SK-N-SH (cell line): ENCODE measurements at regions not wholly inside any gene's neighbourhood (a gene's known extent, or its start where the extent isn't known, plus 50 kb on each side); places are given as distances from the start of the nearest gene placed in this dataset.

Experiments
- CTCF ChIA-PET: fragments of 300-600, 350-600 bp; formaldehyde crosslinking; extraction: SDS; loops from one replicate; lab custom pipeline; 2021; lab: Yijun Ruan, JAX
- POLR2A ChIA-PET: fragments of 350-600 bp; sonication (Branson Sonifier 250); formaldehyde crosslinking; extraction: SDS; loops from one replicate; lab custom pipeline; 2020; ENCODE audit warnings: antibody characterized with exemption, inconsistent platforms; lab: Yijun Ruan, JAX
- DNase-seq: peaks from one replicate; pipeline ENCODE4 v3.0.0; 2012
- H2AFZ ChIP-seq: fragments of 200-600 bp; sonication (generic); 2 replicates; pipeline ENCODE4 v1.8.1; 2016; ENCODE audit warnings: antibody characterized with exemption, mild to moderate bottlenecking, low read depth
- H3F3A ChIP-seq: fragments of 200-600 bp; sonication (generic); replicated peaks from 2 replicates; pipeline ENCODE3; 2016; ENCODE audit warnings: antibody characterized with exemption, mild to moderate bottlenecking; ENCODE audit not compliant: insufficient read depth
- H3K27ac ChIP-seq, 2 experiments: fragments of 200-500 bp in 1 of 2; fragments of 200-600 bp in 1 of 2; sonication (Bioruptor generic) in 1 of 2; sonication (generic), shearing (Covaris generic) in 1 of 2; 2 replicates each; pipeline versions ENCODE4 v1.5.1 to v1.6.1; 2014 to 2016; ENCODE audit warnings: low read depth in 2 of 2, inconsistent platforms in 1 of 2, low read length in 1 of 2, mild to moderate bottlenecking in 1 of 2, mixed read lengths in 1 of 2
- H3K27me3 ChIP-seq: fragments of 200-600 bp; sonication (generic), shearing (Covaris generic); 2 replicates; pipeline ENCODE4 v1.6.1; 2016; ENCODE audit warnings: mixed run types; ENCODE audit not compliant: insufficient read depth
- H3K36me3 ChIP-seq, 2 experiments: fragments of 200-500 bp in 1 of 2; fragments of 200-600 bp in 1 of 2; sonication (Bioruptor generic) in 1 of 2; sonication (generic) in 1 of 2; replicated peaks in 1 of 2; 2 replicates each; pipeline versions ENCODE3 to v1.5.1; 2014 to 2016; ENCODE audit warnings: low read length in 1 of 2, mild to moderate bottlenecking in 1 of 2; ENCODE audit not compliant: insufficient read depth in 2 of 2, control insufficient read depth in 1 of 2
- H3K4me1 ChIP-seq, 2 experiments: fragments of 200-500 bp in 1 of 2; fragments of 200-600 bp in 1 of 2; sonication (Bioruptor generic) in 1 of 2; sonication (generic), shearing (Covaris generic) in 1 of 2; 2 replicates each; pipeline versions ENCODE4 v1.5.1 to v1.6.1; 2014 to 2016; ENCODE audit warnings: low read depth in 1 of 2, low read length in 1 of 2, mixed run types in 1 of 2; ENCODE audit not compliant: insufficient read depth in 2 of 2, control insufficient read depth in 1 of 2
- H3K4me2 ChIP-seq: fragments of 200-600 bp; sonication (generic), shearing (Covaris generic); 2 replicates; pipeline ENCODE4 v1.6.1; 2017; ENCODE audit warnings: mixed run types
- H3K4me3 ChIP-seq, 2 experiments: fragments of 200-500 bp in 1 of 2; fragments of 200-600 bp in 1 of 2; sonication (Bioruptor generic) in 1 of 2; sonication (generic), shearing (Covaris generic) in 1 of 2; 2 replicates each; pipeline versions ENCODE4 v1.5.1 to v1.8.1; 2014 to 2016; ENCODE audit warnings: low read depth in 2 of 2, inconsistent platforms in 1 of 2, low read length in 1 of 2, mild to moderate bottlenecking in 1 of 2, mixed read lengths in 1 of 2, moderate library complexity in 1 of 2
- H3K79me2 ChIP-seq: fragments of 200-600 bp; sonication (generic); 2 replicates; pipeline ENCODE4 v1.8.1; 2017; ENCODE audit warnings: mild to moderate bottlenecking; ENCODE audit not compliant: insufficient read depth
- H3K9ac ChIP-seq: fragments of 200-600 bp; sonication (generic); 2 replicates; pipeline ENCODE4 v1.6.1; 2017; ENCODE audit warnings: mixed run types
- H3K9me2 ChIP-seq: fragments of 200-600 bp; sonication (generic); 2 replicates; pipeline ENCODE4 v1.6.1; 2017; ENCODE audit warnings: mixed run types
- H3K9me3 ChIP-seq: fragments of 200-600 bp; sonication (generic); 2 replicates; pipeline ENCODE4 v1.6.1; 2017; ENCODE audit warnings: mixed run types, mild to moderate bottlenecking, moderate library complexity
- H4K20me1 ChIP-seq: fragments of 200-600 bp; sonication (generic); 2 replicates; pipeline ENCODE4 v1.6.1; 2017; ENCODE audit warnings: mild to moderate bottlenecking, mixed run types; ENCODE audit not compliant: insufficient read depth
- EZH2phosphoT487 ChIP-seq: fragments of 200-600 bp; sonication (generic); IDR thresholded peaks from 2 replicates; pipeline ENCODE4 v1.6.1; 2017; ENCODE audit warnings: low read depth, mixed run types, mild to moderate bottlenecking, antibody characterized with exemption, moderate library complexity, borderline replicate concordance
- FOSL2 ChIP-seq: IDR thresholded peaks from 2 replicates; pipeline ENCODE4 v1.4.0; 2012; ENCODE audit warnings: low read depth, mild to moderate bottlenecking, moderate library complexity, borderline replicate concordance
- FOXJ3 ChIP-seq: sonication (generic); formaldehyde crosslinking; IDR thresholded peaks from 2 replicates; pipeline ENCODE4 v1.5.1; 2020; ENCODE audit warnings: mild to moderate bottlenecking, missing genetic modification reagents
- FOXM1 ChIP-seq: IDR thresholded peaks from 2 replicates; pipeline ENCODE4 v1.4.0; 2012; ENCODE audit warnings: low read depth, mild to moderate bottlenecking
- GABPA ChIP-seq: IDR thresholded peaks from 2 replicates; pipeline ENCODE4 v1.4.0; 2012; ENCODE audit warnings: low read depth, mild to moderate bottlenecking
- GATA2 ChIP-seq: sonication (generic); formaldehyde crosslinking; IDR thresholded peaks from 2 replicates; pipeline ENCODE4 v1.5.0; 2020; ENCODE audit warnings: mild to moderate bottlenecking, missing genetic modification reagents
- IRF3 ChIP-seq: fragments of 150-350 bp; IDR thresholded peaks from 2 replicates; pipeline ENCODE4 v1.6.1; 2016; ENCODE audit warnings: mild to moderate bottlenecking, low read depth, low read length
- JUND ChIP-seq: IDR thresholded peaks from 2 replicates; pipeline ENCODE4 v1.4.0; 2012
- MEF2A ChIP-seq: IDR thresholded peaks from 2 replicates; pipeline ENCODE4 v1.4.0; 2012; ENCODE audit warnings: low read depth, borderline replicate concordance
- MXI1 ChIP-seq: IDR thresholded peaks from 2 replicates; pipeline ENCODE4 v1.6.1; 2012; ENCODE audit warnings: mild to moderate bottlenecking, low read depth, low read length, improper control_type of control experiment
- NRF1 ChIP-seq: IDR thresholded peaks from 2 replicates; pipeline ENCODE4 v1.6.1; 2012; ENCODE audit warnings: low read depth, mild to moderate bottlenecking, low read length
- PBX3 ChIP-seq: IDR thresholded peaks from 2 replicates; pipeline ENCODE4; 2012
- POLR2AphosphoS5 ChIP-seq: IDR thresholded peaks from 2 replicates; pipeline ENCODE4 v1.6.1; 2012; ENCODE audit warnings: low read depth, low read length
- RCOR1 ChIP-seq: fragments of 150-350 bp; IDR thresholded peaks from 2 replicates; pipeline ENCODE4 v1.6.1; 2017; ENCODE audit warnings: antibody characterized with exemption, low read length
- RFX5 ChIP-seq: IDR thresholded peaks from 2 replicates; pipeline ENCODE4 v1.6.1; 2012; ENCODE audit warnings: mild to moderate bottlenecking, improper control_type of control experiment, low read length
- RXRA ChIP-seq: IDR thresholded peaks from 2 replicates; pipeline ENCODE4 v1.4.0; 2012; ENCODE audit warnings: low read depth, mild to moderate bottlenecking, borderline replicate concordance
- SIN3A ChIP-seq: IDR thresholded peaks from 2 replicates; pipeline ENCODE4 v1.6.1; 2012; ENCODE audit warnings: low read depth, mild to moderate bottlenecking, low read length, moderate library complexity, borderline replicate concordance
- SMC3 ChIP-seq: IDR thresholded peaks from 2 replicates; pipeline ENCODE4 v1.6.1; 2012; ENCODE audit warnings: low read depth, low read length, improper control_type of control experiment
- TCF12 ChIP-seq: IDR thresholded peaks from 2 replicates; pipeline ENCODE4 v1.4.0; 2012
- TEAD4 ChIP-seq: IDR thresholded peaks from 2 replicates; pipeline ENCODE4 v1.4.0; 2012; ENCODE audit warnings: mild to moderate bottlenecking, borderline replicate concordance; ENCODE audit not compliant: insufficient read depth
- USF1 ChIP-seq: IDR thresholded peaks from 2 replicates; pipeline ENCODE4 v1.4.0; 2012; ENCODE audit warnings: low read depth, borderline replicate concordance
- USF2 ChIP-seq: fragments of 150-350 bp; IDR thresholded peaks from 2 replicates; pipeline ENCODE4 v1.6.1; 2017; ENCODE audit warnings: antibody characterized with exemption, low read length, low read depth, borderline replicate concordance
- YY1 ChIP-seq: IDR thresholded peaks from 2 replicates; pipeline ENCODE4 v1.4.0; 2012; ENCODE audit warnings: low read depth, mild to moderate bottlenecking
- ZBTB33 ChIP-seq: IDR thresholded peaks from 2 replicates; pipeline ENCODE4 v1.4.0; 2012; ENCODE audit warnings: low read depth, borderline replicate concordance
- WGBS: methylation state at CpG from one replicate; pipeline ENCODE4 v1.1.6; 2017; ENCODE audit warnings: low lambda C conversion rate; 5-methylcytosine and 5-hydroxymethylcytosine counted together

- TF ChIP-seq FOSL2 (no peak), POLR2AphosphoS5 (no peak), FOXJ3 (CRISPR knock-in tag) (no peak), SMC3 (no peak), GABPA (no peak), ZBTB33 (no peak), RXRA (no peak), GATA2 (no peak), FOXM1 (no peak), NRF1 (no peak)
- TF ChIP-seq, all 33 proteins: peak for 0
- Histone ChIP-seq H3K27ac (no peak overlapping the region), H3K9me2 (no peaks in the 10 kb centered on the region), H3K27me3 (no peaks in the 10 kb centered on the region), H3K9me3 (no peaks in the 10 kb centered on the region), H3F3A (no peaks in the 10 kb centered on the region), H4K20me1 (no peaks in the 10 kb centered on the region), H3K4me3 (no peak overlapping the region), H3K4me1 (no peaks in the 10 kb centered on the region), H3K36me3 (no peaks in the 10 kb centered on the region), H3K79me2 (no peaks in the 10 kb centered on the region), H3K9ac (no peak overlapping the region), H2AFZ (no peak overlapping the region), H3K4me2 (no peak overlapping the region)
- POLR2A ChIA-PET: no interaction called here
- no peak for DNase-seq
- whole genome bisulfite sequencing: 0% methylated on average over 1 of the region's 1 CpG
- CTCF ChIA-PET: interaction anchor here (0.9 to 1.3 kb wide), 2 partner anchors 9 to 17 kb away, joined by 3 read pairs; no protein-coding TSS in a partner anchor
Observed at GRCh38 chr4:132660181-132660580, 488.9 kb upstream of the PCDH10 start.

GRCh38 chr4:132662456-132662855 is 486.6 kb upstream of the PCDH10 start:
- no peaks in the 10 kb centered on the region for H3K9me2 ChIP-seq
- no peak overlapping the region for H3K9ac ChIP-seq
- no peaks in the 10 kb centered on the region for H3K9me3 ChIP-seq
- H3K36me3 ChIP-seq: no peaks in the 10 kb centered on the region
- POLR2A ChIA-PET: no interaction called here
- whole genome bisulfite sequencing: 0% methylated on average over 1 of the region's 1 CpG
- no peaks in the 10 kb centered on the region for H4K20me1 ChIP-seq
- no peaks in the 10 kb centered on the region for H3F3A ChIP-seq
- no peak overlapping the region for H2AFZ ChIP-seq
- H3K4me3 ChIP-seq: no peak overlapping the region
- H3K27me3 ChIP-seq: no peaks in the 10 kb centered on the region
- CTCF ChIA-PET: no interaction called here
- H3K4me2 ChIP-seq: no peak overlapping the region
- DNase-seq: no peak
- H3K79me2 ChIP-seq: no peaks in the 10 kb centered on the region
- no peak overlapping the region for H3K27ac ChIP-seq
- H3K4me1 ChIP-seq: no peaks in the 10 kb centered on the region
- TF ChIP-seq USF1: no peak
- TF ChIP-seq PBX3: no peak
- TF ChIP-seq EZH2phosphoT487: no peak
- TF ChIP-seq YY1: no peak
- TF ChIP-seq TEAD4: no peak
- no peak for TF ChIP-seq RCOR1
- TF ChIP-seq IRF3: no peak
- TF ChIP-seq TCF12: no peak
- no peak for TF ChIP-seq JUND
- TF ChIP-seq SIN3A: no peak
- no peak for TF ChIP-seq MEF2A
- TF ChIP-seq MXI1: no peak
- no peak for TF ChIP-seq FOXM1
- TF ChIP-seq USF2: no peak
- TF ChIP-seq RFX5: no peak
- no peak for TF ChIP-seq SMC3
